ENCODE measurements at regions not wholly inside any gene's neighbourhood (a gene's known extent, or its start where the extent isn't known, plus 50 kb on each side); places are given as distances from the start of the nearest gene placed in this dataset.

DNA sequence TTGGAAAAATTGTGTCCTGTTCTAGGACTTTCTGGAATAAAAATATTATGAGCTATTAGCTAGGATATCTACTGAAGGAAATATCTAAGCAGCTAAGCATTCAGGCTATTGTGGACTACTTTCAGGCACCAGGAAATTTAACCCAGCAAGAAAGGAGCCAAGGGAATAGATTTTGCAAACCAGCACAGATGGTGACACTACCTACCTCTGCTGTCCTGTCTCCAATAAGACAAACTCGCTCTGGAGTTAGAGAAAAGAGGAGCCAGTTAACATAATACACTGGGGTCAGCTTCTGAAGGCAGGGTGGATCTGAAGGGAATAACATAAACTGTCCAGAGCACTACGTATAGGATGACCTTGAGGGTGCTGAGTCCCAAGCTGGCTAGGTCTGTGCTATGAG lies 223.7 kb upstream of the PRSS58 start:
- TF ChIP-seq POLR2A (IDR thresholded peaks at IDR 0.05; ENCODE audit: low read depth, low read length) = no peak
- TF ChIP-seq POLR2AphosphoS5 (IDR thresholded peaks at IDR 0.05; ENCODE audit: low read depth, low read length) = no peak
- no peak for TF ChIP-seq TAF1 (IDR thresholded peaks at IDR 0.05; ENCODE audit: borderline replicate concordance, low read depth, low read length)

All from GM12892 (cell line).